Neural cell (in vitro differentiated cells): ENCODE measurements at regions not wholly inside any gene's neighbourhood (a gene's known extent, or its start where the extent isn't known, plus 50 kb on each side); places are given as distances from the start of the nearest gene placed in this dataset.

Experiments
- CTCF ChIP-seq: fragments of 450-650 bp; IDR thresholded peaks from 2 replicates; pipeline ENCODE4 v1.5.1; 2014; ENCODE audit warnings: antibody characterized with exemption, mild to moderate bottlenecking, moderate library complexity; ENCODE audit not compliant: poor library complexity, severe bottlenecking
- EP300 ChIP-seq: fragments of 450-650 bp; conservative IDR thresholded peaks from 2 replicates; pipeline ENCODE4 v1.6.1; 2014; ENCODE audit warnings: antibody characterized with exemption, mild to moderate bottlenecking, moderate library complexity; ENCODE audit not compliant: poor library complexity, severe bottlenecking
- EZH2 ChIP-seq: fragments of 200-600, 300-800 bp; shearing (Covaris generic), sonication (generic); IDR thresholded peaks from 2 replicates; pipeline ENCODE4 v1.6.1; 2014; ENCODE audit warnings: antibody characterized with exemption, low read length, borderline replicate concordance, mild to moderate bottlenecking; ENCODE audit not compliant: insufficient read depth, poor library complexity, severe bottlenecking
- MXI1 ChIP-seq: fragments of 450-650 bp; conservative IDR thresholded peaks from 2 replicates; pipeline ENCODE4 v1.6.1; 2014; ENCODE audit warnings: antibody characterized with exemption, mild to moderate bottlenecking; ENCODE audit not compliant: poor library complexity, severe bottlenecking

GRCh38 chr5:35365758-35366157 lies 135.5 kb upstream of the PRLR start:
- TF ChIP-seq CTCF (no peak), EP300 (no peak), MXI1 (no peak), EZH2 (no peak)
